NCI-H2196 (cell line): ENCODE measurements at regions not wholly inside any gene's neighbourhood (a gene's known extent, or its start where the extent isn't known, plus 50 kb on each side); places are given as distances from the start of the nearest gene placed in this dataset.
A peak's percentile ranks its signal among the peaks of the same experiment; 100 is the strongest.

Source experiments
- DNase-seq: peaks from one replicate; lab custom pipeline; 2025; ENCODE audit not compliant: unreplicated experiment; lab: John Stamatoyannopoulos, UW

- peak; percentile 82 for DNase-seq
Measured at GRCh38 chr11:130636722-130637464, 188.4 kb downstream of the ADAMTS15 start.

- no peak for DNase-seq
Measured at GRCh38 chr11:130637566-130637965, 189.1 kb downstream of the ADAMTS15 start.

DNA sequence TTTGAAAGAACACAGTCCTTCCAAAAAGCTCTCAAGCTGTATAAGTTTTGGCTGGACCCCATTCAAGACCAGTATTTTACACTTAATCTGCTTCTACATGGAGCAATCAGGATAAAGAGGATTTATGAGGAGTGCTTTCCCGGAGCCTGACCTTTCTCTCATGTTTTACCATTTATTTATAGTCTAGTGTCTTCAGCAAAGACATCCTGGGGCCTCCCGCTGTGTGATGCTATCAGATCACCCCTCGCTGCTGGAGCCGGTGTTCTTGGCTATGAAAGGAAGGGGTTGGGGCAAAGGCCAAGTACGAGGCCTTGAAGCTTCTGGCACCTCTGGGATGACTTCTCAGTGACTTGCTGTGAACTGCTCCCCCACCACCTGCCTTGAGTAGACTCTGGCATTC is 189.6 kb downstream of the ADAMTS15 start:
- DNase-seq, result peak; percentile 23

DNA sequence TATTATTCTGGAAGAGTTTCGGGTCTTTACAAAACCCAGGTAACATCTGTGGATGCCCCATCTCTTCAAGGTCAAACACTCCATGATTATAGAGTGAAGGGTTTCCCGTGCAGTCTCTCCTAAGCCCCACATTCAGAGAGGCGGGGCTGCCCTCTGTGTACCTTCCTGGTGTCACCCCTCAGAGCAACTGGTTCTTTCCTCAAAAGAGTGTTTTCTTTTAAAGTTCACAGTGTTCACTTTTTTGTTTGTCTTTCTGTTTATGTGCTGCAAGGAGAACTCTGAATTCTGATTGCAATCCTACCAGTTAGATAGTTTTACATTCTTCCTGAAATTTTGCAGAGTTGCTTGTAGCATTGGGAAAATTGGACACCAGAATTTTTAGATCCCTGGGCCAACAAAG is 190.2 kb downstream of the ADAMTS15 start:
- no peak for DNase-seq

GRCh38 chr11:130639369-130639768 is 190.9 kb downstream of the ADAMTS15 start:
- no peak for DNase-seq

DNA sequence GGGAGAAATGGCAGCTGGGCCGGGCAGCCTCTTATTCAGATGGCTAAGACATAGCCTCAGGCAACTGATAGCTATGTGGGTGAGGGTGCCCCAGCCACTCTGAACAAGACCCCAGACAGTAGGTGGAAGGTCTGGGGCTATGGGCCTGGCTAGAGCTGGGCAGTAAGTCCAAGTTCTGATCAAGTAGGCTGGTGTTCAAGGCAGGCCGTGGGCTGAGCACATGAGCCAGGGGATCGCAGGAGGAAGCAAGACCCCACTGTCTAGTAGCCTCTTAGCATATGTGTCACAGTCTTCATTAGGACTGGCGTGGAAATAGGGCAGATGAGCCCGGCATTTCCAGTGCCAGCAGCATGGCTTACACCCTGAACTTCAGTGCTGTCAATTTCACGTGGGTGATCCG is 192.1 kb downstream of the ADAMTS15 start:
- DNase-seq, result no peak

- no peak for DNase-seq
Measured at GRCh38 chr11:130641876-130642275, 193.4 kb downstream of the ADAMTS15 start.

GRCh38 chr11:130642994-130643393 is 194.5 kb downstream of the ADAMTS15 start:
- no peak for DNase-seq

DNA sequence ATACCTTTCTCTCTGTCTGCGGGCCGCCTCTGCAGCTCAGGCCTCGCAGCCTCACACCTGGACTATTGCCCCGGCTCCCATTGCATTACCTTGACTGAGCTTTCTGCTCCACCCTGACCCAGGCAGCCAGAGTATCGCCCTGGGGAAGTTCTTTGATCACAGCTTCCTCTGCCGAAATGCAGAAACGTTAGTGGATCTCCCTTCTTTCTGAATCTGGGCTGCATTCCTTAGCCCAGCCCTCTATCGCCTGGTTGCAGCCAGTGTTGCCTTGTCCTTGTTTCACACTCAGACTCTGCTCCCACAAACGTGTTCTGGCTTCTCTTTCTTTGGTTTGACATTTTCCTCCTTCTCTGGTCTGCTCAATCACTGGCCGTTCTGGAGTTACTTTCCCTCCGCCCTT is 195.7 kb downstream of the ADAMTS15 start:
- no peak for DNase-seq

- DNase-seq, result no peak
Measured at GRCh38 chr11:130645164-130645842, 196.9 kb downstream of the ADAMTS15 start.

GRCh38 chr11:130645843-130646197 is 197.4 kb downstream of the ADAMTS15 start:
- DNase-seq, result no peak

GRCh38 chr11:130646881-130647280 is 198.4 kb downstream of the ADAMTS15 start:
- no peak for DNase-seq

- no peak for DNase-seq
Measured at GRCh38 chr11:130647371-130647770, 198.9 kb downstream of the ADAMTS15 start.

- DNase-seq, result no peak
Measured at GRCh38 chr11:130649801-130650200, 201.4 kb downstream of the ADAMTS15 start.

GRCh38 chr11:130650456-130651030 is 202.1 kb downstream of the ADAMTS15 start:
- no peak for DNase-seq

DNA sequence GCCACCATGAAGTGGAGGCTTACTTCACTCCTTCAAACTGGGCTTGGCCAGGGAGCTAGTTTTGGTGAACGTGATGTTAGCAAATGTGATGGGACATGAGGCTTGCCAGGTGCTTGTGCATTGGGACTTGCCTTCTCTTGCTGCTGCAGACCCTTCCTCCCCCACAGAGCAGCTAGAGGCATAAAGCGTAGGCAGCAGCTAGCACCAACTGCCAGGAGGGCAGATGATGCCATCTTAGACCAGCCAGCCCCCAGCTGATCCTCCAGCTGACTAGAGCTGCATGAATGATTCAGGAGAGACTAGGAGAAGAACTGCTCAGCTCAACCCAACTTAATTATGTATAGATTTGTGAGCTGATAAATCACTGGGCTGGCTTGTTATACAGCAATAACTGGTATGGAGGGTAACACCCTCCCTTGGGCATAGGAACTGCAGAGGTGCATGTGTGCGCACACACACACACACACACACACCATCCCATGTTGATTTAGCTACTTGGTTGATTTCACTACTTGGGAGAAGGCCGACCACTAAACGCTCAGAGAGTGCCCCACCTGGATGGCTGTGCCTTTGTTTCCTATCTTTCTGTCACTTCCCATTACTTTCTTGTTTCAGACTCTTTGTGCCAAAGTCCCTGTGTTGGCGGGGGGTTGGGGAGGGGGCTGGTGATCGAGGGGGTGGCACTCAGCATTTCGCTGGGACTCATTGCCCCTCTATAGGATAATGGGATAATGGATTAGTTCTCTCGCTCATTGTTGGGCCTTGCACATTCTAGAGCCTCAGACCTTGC is 202.8 kb downstream of the ADAMTS15 start:
- no peak for DNase-seq

GRCh38 chr11:130652671-130653335 is 204.4 kb downstream of the ADAMTS15 start:
- no peak for DNase-seq

GRCh38 chr11:130653838-130654636 is 205.6 kb downstream of the ADAMTS15 start:
- DNase-seq, result no peak

GRCh38 chr11:130655300-130655699 is 206.9 kb downstream of the ADAMTS15 start:
- DNase-seq, result no peak

GRCh38 chr11:130666781-130667251 is 218.4 kb downstream of the ADAMTS15 start:
- no peak for DNase-seq
